PC-9 (cell line): ENCODE measurements at regions not wholly inside any gene's neighbourhood (a gene's known extent, or its start where the extent isn't known, plus 50 kb on each side); places are given as distances from the start of the nearest gene placed in this dataset.

Experiments used
- BruUV-seq: library from RNA; stranded (reverse); fragments of 400-500 nt; replicated peaks from 2 replicates; lab custom pipeline; 2021; lab: Mats Ljungman, UMichigan
- CTCF ChIA-PET: fragments of 300-600 bp; sonication (Branson Sonifier 250); formaldehyde crosslinking; loops from one replicate; lab custom pipeline; 2022; ENCODE audit warnings: antibody characterized with exemption; lab: Charles Lee
- POLR2A ChIA-PET: fragments of 300-600 bp; sonication (Branson Sonifier 250); formaldehyde crosslinking; loops from one replicate; lab custom pipeline; 2022; ENCODE audit warnings: antibody characterized with exemption; ENCODE audit not compliant: unreplicated experiment; lab: Charles Lee
- DNase-seq, 2 experiments: peaks; one replicate each; pipeline versions ENCODE4 v3.0.0 to v3.0.0-alpha.2; 2015 to 2022; ENCODE audit warnings: mixed read lengths in 1 of 2
- H2AFZ ChIP-seq: fragments of 200-600 bp; sonication (generic); 2 replicates; pipeline ENCODE4 v1.8.1; 2017; ENCODE audit warnings: antibody characterized with exemption
- H3F3A ChIP-seq: fragments of 200-600 bp; sonication (generic); 2 replicates; pipeline ENCODE4 v1.8.1; 2017; ENCODE audit warnings: antibody characterized with exemption, mild to moderate bottlenecking, low read depth; ENCODE audit not compliant: insufficient read depth
- H3K27ac ChIP-seq: fragments of 200-600 bp; sonication (generic); 2 replicates; pipeline ENCODE4 v1.6.1; 2016; ENCODE audit warnings: mixed run types
- H3K27me3 ChIP-seq: fragments of 200-600 bp; sonication (generic); 2 replicates; pipeline ENCODE4 v1.6.1; 2016; ENCODE audit warnings: low read depth, mixed run types; ENCODE audit not compliant: insufficient read depth
- H3K36me3 ChIP-seq: fragments of 200-600 bp; sonication (generic); 2 replicates; pipeline ENCODE4 v1.6.1; 2016; ENCODE audit warnings: low read depth, mixed run types
- H3K4me1 ChIP-seq: fragments of 200-600 bp; sonication (generic); replicated peaks from 2 replicates; pipeline ENCODE4 v1.6.1; 2016; ENCODE audit warnings: mixed run types; ENCODE audit not compliant: insufficient read depth
- H3K4me2 ChIP-seq: fragments of 200-600 bp; sonication (generic); 2 replicates; pipeline ENCODE4 v1.6.1; 2017; ENCODE audit warnings: mixed run types
- H3K4me3 ChIP-seq: fragments of 200-600 bp; sonication (generic); 2 replicates; pipeline ENCODE4 v1.6.1; 2016; ENCODE audit warnings: mixed run types
- H3K79me2 ChIP-seq: fragments of 200-600 bp; sonication (generic); 2 replicates; pipeline ENCODE4 v1.6.1; 2017; ENCODE audit warnings: low read depth, mixed run types
- H3K9me2 ChIP-seq: fragments of 200-600 bp; sonication (generic); 2 replicates; pipeline ENCODE4 v1.8.1; 2017; ENCODE audit warnings: mild to moderate bottlenecking; ENCODE audit not compliant: insufficient read depth
- H3K9me3 ChIP-seq: fragments of 200-600 bp; sonication (generic); 2 replicates; pipeline ENCODE4 v1.8.1; 2016; ENCODE audit warnings: low read depth; ENCODE audit not compliant: insufficient read depth
- H4K20me1 ChIP-seq: fragments of 200-600 bp; sonication (generic); 2 replicates; pipeline ENCODE4 v1.8.1; 2017; ENCODE audit not compliant: insufficient read depth
- EZH2 ChIP-seq: fragments of 200-600 bp; sonication (generic); IDR thresholded peaks from 2 replicates; pipeline ENCODE4 v1.8.0; 2017; ENCODE audit warnings: antibody characterized with exemption, low read depth
- intact Hi-C: fragments of 100-400 bp; cut with micrococcal nuclease; formaldehyde crosslinking; loops from one replicate; pipeline ENCODE4 v1.10.0; 2022; ENCODE audit not compliant: unreplicated experiment
- TF ChIP-seq, protein P1 (sequence below): fragments of 200-600 bp; sonication (generic); conservative IDR thresholded peaks from 2 replicates; pipeline ENCODE4 v1.6.1; 2017; ENCODE audit warnings: mixed run types, antibody characterized with exemption, mild to moderate bottlenecking, moderate library complexity

DNA sequence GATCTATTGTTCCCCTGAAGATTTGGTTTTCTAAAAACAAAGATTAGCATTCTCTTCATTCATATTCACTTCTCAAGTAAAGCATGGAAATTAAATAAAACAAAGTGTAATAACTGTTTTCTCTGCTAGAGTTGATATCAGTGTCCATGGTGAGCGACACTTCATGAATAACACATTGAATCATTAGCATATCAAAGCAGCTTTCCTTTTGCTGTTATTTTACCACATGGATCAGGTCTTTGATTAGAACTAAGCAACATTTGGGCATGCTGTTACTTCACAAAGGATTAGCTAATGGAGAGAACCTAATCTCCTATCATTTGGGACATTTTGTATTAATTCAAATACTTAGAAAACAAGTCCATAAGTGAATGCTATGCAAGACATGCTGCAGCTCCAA, 368.8 kb upstream of the CDH19 start:
- Histone ChIP-seq H3F3A (no peaks in the 10 kb centered on the region), H3K9me3 (no peaks in the 10 kb centered on the region), H3K4me2 (no peak overlapping the region), H3K36me3 (no peaks in the 10 kb centered on the region), H3K27ac (no peak overlapping the region), H3K27me3 (no peaks in the 10 kb centered on the region), H2AFZ (no peak overlapping the region), H4K20me1 (no peaks in the 10 kb centered on the region), H3K9me2 (no peaks in the 10 kb centered on the region; the same call in 1 of the 2 replicates), H3K79me2 (no peaks in the 10 kb centered on the region), H3K4me1 (no peaks in the 10 kb centered on the region), H3K4me3 (no peak overlapping the region)
- POLR2A ChIA-PET, result no interaction called here
- TF ChIP-seq, protein P1, sequence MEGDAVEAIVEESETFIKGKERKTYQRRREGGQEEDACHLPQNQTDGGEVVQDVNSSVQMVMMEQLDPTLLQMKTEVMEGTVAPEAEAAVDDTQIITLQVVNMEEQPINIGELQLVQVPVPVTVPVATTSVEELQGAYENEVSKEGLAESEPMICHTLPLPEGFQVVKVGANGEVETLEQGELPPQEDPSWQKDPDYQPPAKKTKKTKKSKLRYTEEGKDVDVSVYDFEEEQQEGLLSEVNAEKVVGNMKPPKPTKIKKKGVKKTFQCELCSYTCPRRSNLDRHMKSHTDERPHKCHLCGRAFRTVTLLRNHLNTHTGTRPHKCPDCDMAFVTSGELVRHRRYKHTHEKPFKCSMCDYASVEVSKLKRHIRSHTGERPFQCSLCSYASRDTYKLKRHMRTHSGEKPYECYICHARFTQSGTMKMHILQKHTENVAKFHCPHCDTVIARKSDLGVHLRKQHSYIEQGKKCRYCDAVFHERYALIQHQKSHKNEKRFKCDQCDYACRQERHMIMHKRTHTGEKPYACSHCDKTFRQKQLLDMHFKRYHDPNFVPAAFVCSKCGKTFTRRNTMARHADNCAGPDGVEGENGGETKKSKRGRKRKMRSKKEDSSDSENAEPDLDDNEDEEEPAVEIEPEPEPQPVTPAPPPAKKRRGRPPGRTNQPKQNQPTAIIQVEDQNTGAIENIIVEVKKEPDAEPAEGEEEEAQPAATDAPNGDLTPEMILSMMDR, result no peak
- TF ChIP-seq EZH2, result no peak
- no peak for DNase-seq
- CTCF ChIA-PET, result no interaction called here
- BruUV-seq, result no TSS peak
- intact Hi-C loops, result no loop called here

DNA sequence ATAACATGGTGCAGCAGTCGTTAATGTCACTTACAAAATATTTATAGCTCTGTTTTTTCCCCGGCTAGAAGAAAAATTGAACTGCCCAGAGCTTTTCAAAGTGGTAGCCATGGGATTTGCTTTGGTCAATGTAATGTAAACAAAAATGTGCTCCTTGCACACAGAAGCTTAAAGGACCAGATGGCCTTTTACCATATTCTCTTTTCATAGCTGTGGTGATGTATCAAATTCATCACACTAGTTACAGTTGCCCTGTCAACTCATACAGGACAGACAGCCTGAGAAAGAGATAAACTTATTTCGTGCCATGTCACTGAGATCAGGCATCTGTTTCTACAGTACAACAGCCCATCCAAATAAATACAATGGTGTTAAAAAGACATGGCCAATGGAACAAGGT, 368.1 kb upstream of the CDH19 start:
- Histone ChIP-seq H3K4me1 (no peaks in the 10 kb centered on the region), H4K20me1 (no peaks in the 10 kb centered on the region), H3K36me3 (no peaks in the 10 kb centered on the region), H3K9me2 (no peaks in the 10 kb centered on the region; the same call in 1 of the 2 replicates), H3F3A (no peaks in the 10 kb centered on the region), H3K9me3 (no peaks in the 10 kb centered on the region), H3K4me3 (no peak overlapping the region), H3K4me2 (no peak overlapping the region), H3K27ac (no peak overlapping the region), H2AFZ (no peak overlapping the region), H3K27me3 (no peaks in the 10 kb centered on the region), H3K79me2 (no peaks in the 10 kb centered on the region)
- POLR2A ChIA-PET, result no interaction called here
- intact Hi-C loops, result no loop called here
- no peak for TF ChIP-seq EZH2
- TF ChIP-seq, protein P1, result no peak
- no TSS peak for BruUV-seq
- CTCF ChIA-PET, result no interaction called here
- DNase-seq, result no peak

DNA sequence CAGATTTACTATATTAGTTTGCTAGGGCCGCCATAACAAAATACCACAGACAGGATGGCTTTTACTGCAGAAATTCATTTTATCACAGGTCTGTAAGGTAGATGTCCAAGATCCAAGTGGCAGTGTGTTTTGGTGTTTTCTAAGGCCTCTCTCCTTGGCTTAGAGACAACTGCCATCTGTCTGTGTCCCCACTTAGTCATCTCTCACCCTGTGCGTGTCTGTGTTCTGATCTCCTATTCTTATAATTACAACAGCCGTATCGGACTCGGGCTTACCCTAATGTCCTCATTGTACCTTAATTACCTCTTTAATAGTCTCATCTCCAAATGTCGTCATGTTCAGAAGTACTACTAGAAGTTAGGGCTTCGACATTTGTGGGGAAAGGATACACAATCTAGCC, 362.3 kb upstream of the CDH19 start:
- Histone ChIP-seq H3K4me2 (no peak overlapping the region), H3K27me3 (no peaks in the 10 kb centered on the region), H3K36me3 (no peaks in the 10 kb centered on the region), H3K4me3 (no peak overlapping the region), H3K4me1 (no peaks in the 10 kb centered on the region), H3K79me2 (no peaks in the 10 kb centered on the region), H2AFZ (no peak overlapping the region), H3F3A (no peaks in the 10 kb centered on the region), H3K9me3 (no peaks in the 10 kb centered on the region), H3K9me2 (no peaks in the 10 kb centered on the region; the same call in 1 of the 2 replicates), H3K27ac (no peak overlapping the region), H4K20me1 (no peaks in the 10 kb centered on the region)
- intact Hi-C loops, result no loop called here
- CTCF ChIA-PET, result no interaction called here
- BruUV-seq, result no TSS peak
- no peak for DNase-seq
- POLR2A ChIA-PET, result no interaction called here
- no peak for TF ChIP-seq EZH2
- TF ChIP-seq, protein P1, result no peak
